Vagina (tissue), 2 donors: ENCODE measurements at regions not wholly inside any gene's neighbourhood (a gene's known extent, or its start where the extent isn't known, plus 50 kb on each side); places are given as distances from the start of the nearest gene placed in this dataset.

Experiments
- CTCF ChIP-seq, 3 experiments: fragments of 450-650 bp in 2 of 3; fragments of 200-600 bp in 1 of 3; sonication (generic) in 1 of 3; IDR thresholded peaks; one replicate each; pipeline ENCODE4 v1.5.1; 2017 to 2019; ENCODE audit warnings: antibody characterized with exemption in 3 of 3, mild to moderate bottlenecking in 2 of 3, moderate library complexity in 2 of 3
- POLR2AphosphoS5 ChIP-seq, 2 donors: sonication (generic); formaldehyde crosslinking; IDR thresholded peaks; one replicate each; pipeline ENCODE4 v1.9.0; 2017; ENCODE audit warnings: antibody characterized with exemption in 2 of 2, mild to moderate bottlenecking in 2 of 2, low read depth in 1 of 2; ENCODE audit not compliant: insufficient read depth in 1 of 2

- TF ChIP-seq CTCF (IDR thresholded peaks at IDR 0.05), result no peak
- TF ChIP-seq POLR2AphosphoS5 (IDR thresholded peaks at IDR 0.05; ENCODE audit: insufficient read depth in 1 of 2, low read depth in 1 of 2), result no peak
Observed at GRCh38 chr6:48750861-48751260, 639.9 kb upstream of the PTCHD4 start.
